TTC549 (cell line): ENCODE measurements at regions not wholly inside any gene's neighbourhood (a gene's known extent, or its start where the extent isn't known, plus 50 kb on each side); places are given as distances from the start of the nearest gene placed in this dataset.

Source experiments
- FAIRE-seq: peaks from 2 replicates; lab custom pipeline; 2012; peaks lifted over from hg19 to GRCh38; lab: Jason Lieb, UNC

GRCh38 chr2:13537771-13538349 is 821.1 kb downstream of the TRIB2 start:
- FAIRE-seq: no peak

DNA sequence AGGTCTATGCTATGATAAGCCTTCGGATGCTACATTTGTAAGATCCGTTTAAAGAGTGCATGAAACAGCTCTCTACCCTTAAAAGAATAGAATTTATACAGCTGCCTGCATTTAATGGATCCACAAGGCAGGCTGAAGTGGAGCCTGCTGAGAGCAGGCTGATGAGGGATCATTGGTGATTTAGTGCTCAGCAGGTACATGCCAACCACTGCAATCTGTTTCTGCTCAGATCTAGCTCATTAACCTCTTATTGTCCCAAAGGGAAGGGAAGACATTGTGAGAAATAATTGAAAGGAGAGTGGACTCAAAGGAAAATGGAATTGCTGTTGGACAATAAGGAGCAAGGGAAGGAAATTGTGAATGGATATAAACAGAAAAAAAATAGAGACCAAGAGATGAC is 822.6 kb downstream of the TRIB2 start:
- FAIRE-seq: no peak

- no peak for FAIRE-seq
Measured at GRCh38 chr2:13542061-13542460, 825.3 kb downstream of the TRIB2 start.

DNA sequence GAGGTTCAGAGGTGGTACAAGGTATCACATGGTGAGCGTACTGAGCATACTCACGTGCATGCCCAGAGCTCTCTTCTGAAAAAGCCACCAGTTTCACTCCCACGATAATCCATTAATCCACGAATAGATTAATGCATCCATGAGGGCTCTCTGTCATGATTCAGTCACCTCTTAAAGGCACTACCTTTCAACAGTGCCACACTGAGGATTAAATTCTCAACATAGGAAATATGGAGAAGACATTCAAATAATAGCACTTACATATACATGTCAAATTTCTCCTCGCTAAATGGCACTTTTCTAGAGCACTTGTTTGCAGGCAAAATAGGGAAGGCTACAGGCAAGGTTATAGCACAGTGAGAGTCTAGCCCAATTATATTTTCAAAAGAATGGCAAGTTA is 825.9 kb downstream of the TRIB2 start:
- FAIRE-seq: no peak

- FAIRE-seq: no peak
Measured at GRCh38 chr2:13543550-13543949, 826.8 kb downstream of the TRIB2 start.

GRCh38 chr2:13545320-13545719 is 828.6 kb downstream of the TRIB2 start:
- no peak for FAIRE-seq

DNA sequence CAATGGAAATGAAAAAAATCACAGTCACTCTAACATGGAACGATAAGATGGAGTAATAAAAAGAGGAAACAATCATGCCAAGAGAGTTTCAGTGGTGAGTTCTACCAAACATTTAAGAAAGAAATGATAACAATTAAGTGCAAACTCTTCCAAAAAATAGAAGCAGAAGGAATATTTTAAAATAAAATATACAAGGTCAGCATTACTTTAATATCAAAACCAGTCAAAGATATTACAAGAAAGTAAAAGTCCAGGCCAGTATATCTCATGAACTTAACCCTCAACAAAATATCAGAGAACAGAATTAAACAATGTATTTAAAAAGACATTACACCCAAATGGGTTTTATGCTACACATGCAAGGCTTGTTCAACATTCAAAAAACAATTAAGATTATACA is 829.4 kb downstream of the TRIB2 start:
- FAIRE-seq: no peak

GRCh38 chr2:13550285-13551231 is 833.8 kb downstream of the TRIB2 start:
- FAIRE-seq: no peak

GRCh38 chr2:13558368-13558767 is 841.6 kb downstream of the TRIB2 start:
- FAIRE-seq: no peak

- FAIRE-seq: no peak
Measured at GRCh38 chr2:13560322-13560721, 843.6 kb downstream of the TRIB2 start.

DNA sequence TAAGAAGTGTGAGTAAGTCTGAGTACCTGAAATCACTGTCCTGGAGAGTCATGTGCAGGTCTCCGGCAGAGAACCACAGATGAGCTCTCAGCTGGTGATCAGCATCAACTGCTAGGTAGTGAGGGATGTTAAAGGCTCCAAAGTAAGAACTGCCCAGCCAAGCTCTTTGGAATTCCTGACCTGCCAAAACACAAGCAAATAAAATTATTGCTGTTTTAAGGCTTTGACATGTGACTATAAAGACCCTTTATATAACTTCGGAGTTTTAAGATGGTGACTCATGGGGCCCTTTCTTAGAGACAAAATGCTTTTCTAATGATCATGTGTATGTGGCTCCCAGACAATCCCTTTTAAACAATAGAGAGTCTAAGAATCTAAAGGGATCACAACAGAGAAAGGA is 855.7 kb downstream of the TRIB2 start:
- no peak for FAIRE-seq

GRCh38 chr2:13574831-13575230 is 858.1 kb downstream of the TRIB2 start:
- FAIRE-seq: no peak

DNA sequence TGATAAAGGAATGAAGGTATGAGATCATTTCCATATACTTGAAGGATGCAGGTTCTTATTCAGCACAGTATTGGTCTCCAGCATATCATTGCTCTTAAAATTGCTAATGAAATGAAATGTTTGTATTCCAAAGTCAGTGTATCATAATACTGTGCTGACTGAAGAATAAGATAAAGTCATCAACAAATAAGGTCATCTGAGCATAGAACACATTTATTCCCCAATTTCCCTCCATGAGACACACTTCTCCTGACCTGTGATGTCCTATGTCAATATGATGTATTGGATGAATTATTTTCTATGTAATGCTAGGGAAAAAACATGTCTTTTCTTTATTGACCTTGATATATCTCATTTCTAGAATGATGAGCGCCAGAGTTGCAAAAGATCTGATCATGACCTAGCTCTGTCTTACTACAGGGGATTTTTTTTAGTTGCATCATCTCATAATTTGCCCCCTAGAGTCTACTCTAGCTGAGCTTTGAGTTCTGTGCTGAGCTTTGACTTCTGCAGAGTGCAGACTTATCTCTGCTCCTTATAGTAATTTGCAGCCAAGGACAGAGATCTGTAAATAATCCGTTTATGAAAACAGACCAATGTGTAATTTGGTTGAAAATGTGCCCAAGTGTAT is 859.8 kb downstream of the TRIB2 start:
- FAIRE-seq: no peak

GRCh38 chr2:13578547-13578946 is 861.8 kb downstream of the TRIB2 start:
- no peak for FAIRE-seq

- FAIRE-seq: no peak
Measured at GRCh38 chr2:13581471-13581870, 864.7 kb downstream of the TRIB2 start.

DNA sequence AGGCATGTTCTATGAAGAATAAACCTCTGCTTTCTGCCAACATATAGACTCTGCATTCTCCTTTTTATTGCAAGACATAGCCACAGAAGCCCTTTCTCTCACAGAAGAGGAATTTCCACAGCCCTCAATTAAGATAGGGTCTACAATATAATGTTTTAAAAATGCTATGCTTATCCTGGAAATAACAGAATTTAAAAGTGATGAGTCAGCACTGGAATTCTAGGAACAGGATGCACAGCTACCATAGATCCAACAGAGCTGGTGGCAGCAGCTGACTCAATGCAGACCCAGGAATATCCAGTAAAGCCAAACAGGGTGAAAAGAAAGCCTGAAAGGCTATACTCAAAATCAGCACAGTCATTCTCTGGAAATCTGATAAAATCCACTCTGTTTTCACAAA is 866.9 kb downstream of the TRIB2 start:
- FAIRE-seq: no peak

DNA sequence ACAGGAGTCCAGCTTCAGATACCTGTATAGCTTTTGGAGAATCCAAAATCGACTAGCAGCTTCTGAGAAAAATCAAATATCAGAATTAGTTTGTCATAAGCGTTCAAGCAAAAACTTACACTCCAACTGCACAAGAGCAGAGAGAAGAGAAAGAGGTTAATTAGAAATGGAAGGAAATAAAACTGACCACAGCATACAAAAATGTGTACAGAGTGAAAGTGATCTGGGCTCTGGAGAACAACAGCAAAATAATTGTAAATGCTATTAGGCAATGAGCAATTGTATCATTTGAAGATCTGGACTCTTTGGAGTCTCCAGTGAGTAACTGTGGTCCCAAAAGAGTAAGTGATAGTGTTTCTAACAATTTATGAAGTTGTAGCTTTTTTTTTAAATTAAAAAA is 867.3 kb downstream of the TRIB2 start:
- FAIRE-seq: no peak

DNA sequence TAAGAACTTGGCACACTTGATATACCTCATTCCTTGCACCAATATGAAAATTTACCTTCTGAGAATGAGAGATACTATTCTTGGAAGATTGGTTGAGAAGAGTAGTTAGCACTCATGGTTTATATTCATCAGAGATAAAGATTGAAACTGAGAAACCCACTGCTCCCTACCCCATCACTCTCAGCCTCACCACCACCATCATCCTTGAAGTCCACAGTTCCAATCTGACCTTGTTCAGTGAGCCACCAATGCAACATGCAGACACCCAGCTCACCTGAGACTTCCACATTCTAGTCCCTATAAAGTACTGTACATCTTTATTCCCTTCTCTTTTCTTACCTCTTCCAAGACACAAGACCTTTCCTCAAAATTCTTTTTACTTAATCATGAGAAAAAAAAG is 869.0 kb downstream of the TRIB2 start:
- no peak for FAIRE-seq

DNA sequence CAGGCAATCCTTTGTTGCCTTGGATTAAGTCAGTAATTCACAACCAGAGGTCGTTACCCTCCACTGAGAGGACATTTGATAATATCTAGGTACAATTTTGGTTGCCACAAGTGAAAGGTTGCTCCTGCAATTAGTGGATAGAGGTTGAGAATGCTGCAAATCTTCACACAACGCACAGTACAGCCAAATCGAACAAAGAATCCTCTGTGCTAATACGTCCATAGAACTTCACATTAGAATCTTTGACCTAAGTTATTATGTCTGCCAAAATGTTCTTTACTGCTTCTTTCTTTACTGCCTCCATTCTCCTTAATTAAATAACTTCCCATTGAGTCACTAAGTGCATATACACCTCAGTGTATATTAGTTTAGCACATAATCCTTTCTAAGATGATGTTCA is 879.5 kb downstream of the TRIB2 start:
- FAIRE-seq: no peak

GRCh38 chr2:13597176-13597575 is 880.4 kb downstream of the TRIB2 start:
- FAIRE-seq: no peak

- FAIRE-seq: no peak
Measured at GRCh38 chr2:13601506-13601905, 884.8 kb downstream of the TRIB2 start.

DNA sequence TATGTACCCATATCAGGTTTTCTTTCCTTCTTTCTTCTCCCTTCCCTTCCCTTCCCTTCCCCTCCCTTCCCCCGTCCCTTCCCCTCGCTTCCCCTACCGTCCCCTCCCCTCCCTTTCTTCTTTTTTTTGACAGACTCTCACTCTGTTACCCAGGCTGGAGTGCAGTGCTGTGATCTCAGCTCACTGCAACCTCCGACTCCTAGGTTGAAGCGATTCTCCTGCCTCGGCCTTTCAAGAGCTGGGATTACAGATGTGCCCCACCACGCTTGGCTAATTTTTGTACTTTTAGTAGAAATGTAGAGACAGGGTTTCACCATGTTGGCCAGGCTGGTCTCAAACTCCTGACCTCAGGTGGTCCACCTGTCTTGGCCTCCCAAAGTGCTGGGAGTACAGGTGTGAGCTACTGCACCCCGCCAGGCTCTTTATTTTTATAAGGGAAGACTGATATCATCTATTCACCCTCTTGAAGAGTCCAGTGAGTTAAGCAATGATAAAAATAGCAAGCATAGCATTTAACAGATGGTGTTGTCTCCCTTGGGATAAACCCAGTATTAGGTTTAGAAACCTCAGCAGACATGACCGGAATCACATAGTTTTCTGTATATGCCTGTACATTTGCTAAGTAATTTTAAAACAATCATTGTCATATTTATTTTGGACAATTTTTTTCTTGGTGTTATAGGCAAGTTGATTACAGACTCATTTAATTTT is 888.4 kb downstream of the TRIB2 start:
- FAIRE-seq: no peak

DNA sequence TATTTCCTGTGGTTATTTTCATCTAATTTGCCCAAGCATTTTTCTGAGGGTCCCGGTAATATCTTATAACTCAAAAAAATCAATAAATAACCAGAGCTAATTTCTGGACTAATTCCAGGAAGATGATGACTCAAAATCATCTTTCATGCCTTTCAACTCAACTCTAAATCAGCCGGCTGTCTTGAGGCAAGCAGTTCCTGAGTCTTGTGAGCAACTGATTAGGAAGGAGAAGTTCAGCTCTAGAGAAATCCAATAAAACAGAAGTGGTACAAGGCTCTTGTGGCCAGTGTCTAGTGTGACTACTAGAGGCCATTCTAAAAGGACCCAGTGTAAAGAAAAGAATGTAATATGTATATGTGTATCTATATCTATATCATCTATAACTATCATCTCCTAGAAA is 890.4 kb downstream of the TRIB2 start:
- FAIRE-seq: no peak
